Endothelial cell of umbilical vein (primary cell): ENCODE measurements at regions not wholly inside any gene's neighbourhood (a gene's known extent, or its start where the extent isn't known, plus 50 kb on each side); places are given as distances from the start of the nearest gene placed in this dataset.

ENCODE experiments used
- BruUV-seq: library from RNA; stranded (reverse); fragments of 400-500 nt; replicated peaks from 2 replicates; lab custom pipeline; 2021; lab: Mats Ljungman, UMichigan
- CTCF ChIA-PET: fragments of 300-600, 350-600 bp; sonication (Branson Sonifier 250); formaldehyde crosslinking; loops from one replicate; lab custom pipeline; 2021; ENCODE audit warnings: antibody characterized with exemption, inconsistent platforms; lab: Charles Lee
- POLR2A ChIA-PET: fragments of 300-600, 350-600 bp; sonication (Branson Sonifier 250); formaldehyde crosslinking; loops from one replicate; lab custom pipeline; 2021; ENCODE audit warnings: antibody characterized with exemption, inconsistent platforms; lab: Charles Lee
- DNase-seq: peaks from one replicate; pipeline ENCODE4 v3.0.0-alpha.2; 2011; ENCODE audit warnings: low read depth, low spot score
- FAIRE-seq: peaks from 2 replicates; lab custom pipeline; 2011; peaks lifted over from hg19 to GRCh38; lab: Jason Lieb, UNC
- H2AFZ ChIP-seq: 2 replicates; pipeline ENCODE4 v1.6.0; 2012; ENCODE audit warnings: low read depth, low read length, control low read depth, inconsistent platforms
- H3K27ac ChIP-seq: 2 replicates; pipeline ENCODE4 v1.5.1; 2011; ENCODE audit warnings: low read depth, mild to moderate bottlenecking, control low read depth, low read length, moderate library complexity; ENCODE audit not compliant: insufficient read depth
- H3K27me3 ChIP-seq, 2 experiments: 2 replicates each; pipeline versions ENCODE4 v1.6.0 to v1.6.1; 2011; ENCODE audit warnings: low read length in 2 of 2, mixed read lengths in 1 of 2; ENCODE audit not compliant: control insufficient read depth in 2 of 2, insufficient read depth in 2 of 2
- H3K36me3 ChIP-seq, 2 experiments: 2 replicates in 1 of 2; 3 replicates in 1 of 2; pipeline ENCODE4 v1.5.1; 2011; ENCODE audit warnings: low read length in 2 of 2, mild to moderate bottlenecking in 1 of 2, moderate library complexity in 1 of 2; ENCODE audit not compliant: control insufficient read depth in 2 of 2, insufficient read depth in 2 of 2; ENCODE audit errors: extremely low read depth in 1 of 2
- H3K4me1 ChIP-seq: 3 replicates; pipeline ENCODE4 v1.5.1; 2011; ENCODE audit warnings: mild to moderate bottlenecking, low read length; ENCODE audit not compliant: control insufficient read depth, insufficient read depth; ENCODE audit errors: extremely low read depth
- H3K4me2 ChIP-seq: 2 replicates; pipeline ENCODE4 v1.6.1; 2011; ENCODE audit warnings: low read length, control low read depth, mixed read lengths; ENCODE audit not compliant: insufficient read depth
- H3K4me3 ChIP-seq, 3 experiments: fragments of 200-600 bp in 1 of 3; sonication (generic), shearing (Covaris generic) in 1 of 3; replicated peaks in 1 of 3; 2 replicates each; pipeline ENCODE4 v1.5.1; 2011 to 2016; ENCODE audit warnings: control low read depth in 3 of 3, low read length in 3 of 3, mild to moderate bottlenecking in 2 of 3, inconsistent platforms in 1 of 3, low read depth in 1 of 3, moderate library complexity in 1 of 3; ENCODE audit not compliant: insufficient read depth in 1 of 3
- H3K79me2 ChIP-seq: 2 replicates; pipeline ENCODE4 v1.6.0; 2012; ENCODE audit warnings: low read length, inconsistent platforms; ENCODE audit not compliant: control insufficient read depth, insufficient read depth
- H3K9ac ChIP-seq: replicated peaks from 2 replicates; pipeline ENCODE3; 2011; ENCODE audit warnings: low read length, control low read depth; ENCODE audit not compliant: insufficient read depth; ENCODE audit errors: extremely low read depth
- H3K9me1 ChIP-seq: replicated peaks from 3 replicates; pipeline ENCODE4 v1.6.0; 2011; ENCODE audit warnings: mild to moderate bottlenecking, low read length; ENCODE audit not compliant: control insufficient read depth, insufficient read depth; ENCODE audit errors: extremely low read depth
- H3K9me3 ChIP-seq: replicated peaks from 2 replicates; pipeline ENCODE4 v1.5.1; 2012; ENCODE audit warnings: low read length, inconsistent platforms; ENCODE audit not compliant: control insufficient read depth, insufficient read depth
- H4K20me1 ChIP-seq: replicated peaks from 2 replicates; pipeline ENCODE3; 2011; ENCODE audit warnings: mild to moderate bottlenecking, low read length; ENCODE audit not compliant: control insufficient read depth, insufficient read depth; ENCODE audit errors: extremely low read depth
- EZH2 ChIP-seq: IDR thresholded peaks from 2 replicates; pipeline ENCODE4 v1.6.1; 2012; ENCODE audit warnings: borderline replicate concordance, low read depth, mild to moderate bottlenecking, moderate library complexity, low read length, inconsistent platforms; ENCODE audit not compliant: severe bottlenecking
- FOS ChIP-seq: IDR thresholded peaks from 2 replicates; pipeline ENCODE4 v1.6.1; 2011; ENCODE audit warnings: mild to moderate bottlenecking, low read length, moderate library complexity, borderline replicate concordance; ENCODE audit not compliant: insufficient read depth
- GATA2 ChIP-seq: IDR thresholded peaks from 2 replicates; pipeline ENCODE4 v1.7.0; 2011; ENCODE audit warnings: low read depth, mild to moderate bottlenecking, moderate library complexity, mixed read lengths, low read length; ENCODE audit not compliant: insufficient read length, insufficient read depth
- JUN ChIP-seq: IDR thresholded peaks from 2 replicates; pipeline ENCODE4 v1.6.1; 2011; ENCODE audit warnings: borderline replicate concordance, low read depth; ENCODE audit not compliant: insufficient read length, insufficient read depth
- MYC ChIP-seq: IDR thresholded peaks from one replicate; pipeline ENCODE4 v1.6.1; 2011; ENCODE audit warnings: mild to moderate bottlenecking, low read depth, low read length
- POLR2A ChIP-seq: IDR thresholded peaks from 2 replicates; pipeline ENCODE4 v1.6.1; 2012; ENCODE audit warnings: low read depth, mild to moderate bottlenecking, control low read depth, low read length
- POLR2AphosphoS5 ChIP-seq: IDR thresholded peaks from 2 replicates; pipeline ENCODE4 v1.6.1; 2012; ENCODE audit warnings: low read depth, mild to moderate bottlenecking, control low read depth, low read length, moderate library complexity; ENCODE audit not compliant: insufficient read depth
- dilution Hi-C: fragments of 300-500 bp; cut with MboI; formaldehyde crosslinking; loops from one replicate; pipeline ENCODE4 v1.15.0; 2019; ENCODE audit warnings: low sequenced_read_pairs; ENCODE audit not compliant: extremely low pct_ligation_motif_present
- intact Hi-C: fragments of 100-400 bp; cut with micrococcal nuclease; formaldehyde crosslinking; loops from one replicate; pipeline ENCODE4 v1.10.0; 2022
- TF ChIP-seq, protein P1 (sequence below), 2 donors: IDR thresholded peaks; 1 replicate in 1 of 2; 2 replicates in 1 of 2; pipeline ENCODE4 v1.5.1; 2011; ENCODE audit warnings: low read length in 2 of 2, mild to moderate bottlenecking in 2 of 2, moderate library complexity in 2 of 2, control low read depth in 1 of 2, inconsistent platforms in 1 of 2, low read depth in 1 of 2; ENCODE audit not compliant: insufficient read depth in 1 of 2; ENCODE audit errors: extremely low read depth in 1 of 2
- TF ChIP-seq, protein P2 (sequence below): IDR thresholded peaks from 2 replicates; pipeline ENCODE4 v1.6.1; 2011; ENCODE audit not compliant: insufficient read depth, insufficient read length

DNA sequence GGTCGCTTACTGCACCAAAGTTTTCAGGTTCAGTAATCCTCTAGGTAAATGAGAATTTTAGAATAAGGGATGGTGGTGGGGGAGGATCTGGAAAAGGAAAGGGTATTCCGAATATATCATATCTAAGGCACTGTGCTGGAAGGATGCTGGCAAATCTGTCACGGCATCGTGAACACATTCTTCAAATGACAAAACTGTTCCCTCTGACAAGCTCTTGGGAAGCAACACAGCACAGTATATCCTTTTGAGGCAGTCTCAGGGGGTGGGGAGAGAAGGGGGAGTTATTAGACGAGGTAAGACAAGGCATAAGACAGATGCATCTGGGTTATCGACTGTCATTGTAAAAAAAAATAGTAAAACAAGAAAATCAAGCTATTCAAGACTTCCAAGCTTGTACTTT is 289.6 kb upstream of the LRRN1 start:
- no peak for FAIRE-seq
- Histone ChIP-seq H3K4me1 (no peaks in the 10 kb centered on the region), H2AFZ (no peak overlapping the region), H3K27ac (no peak overlapping the region), H3K4me2 (no peak overlapping the region), H3K9me3 (peaks cover 4% of the 10 kb centered on the region), H4K20me1 (no peaks in the 10 kb centered on the region), H3K9ac (no peak overlapping the region), H3K36me3 (no peaks in the 10 kb centered on the region), H3K27me3 (no peaks in the 10 kb centered on the region), H3K79me2 (no peaks in the 10 kb centered on the region), H3K4me3 (no peak overlapping the region), H3K9me1 (no peaks in the 10 kb centered on the region)
- intact Hi-C loops (no loop called here), dilution Hi-C loops (no loop called here)
- TF ChIP-seq MYC: no peak
- no peak for TF ChIP-seq JUN
- no peak for TF ChIP-seq POLR2A
- TF ChIP-seq POLR2AphosphoS5: no peak
- TF ChIP-seq GATA2: no peak
- TF ChIP-seq FOS: no peak
- DNase-seq: no peak
- BruUV-seq: no TSS peak
- CTCF ChIA-PET: interaction anchor here (1.2 kb wide), 1 partner anchor 11 kb away, joined by 3 read pairs; no protein-coding TSS in a partner anchor
- POLR2A ChIA-PET: no interaction called here

DNA sequence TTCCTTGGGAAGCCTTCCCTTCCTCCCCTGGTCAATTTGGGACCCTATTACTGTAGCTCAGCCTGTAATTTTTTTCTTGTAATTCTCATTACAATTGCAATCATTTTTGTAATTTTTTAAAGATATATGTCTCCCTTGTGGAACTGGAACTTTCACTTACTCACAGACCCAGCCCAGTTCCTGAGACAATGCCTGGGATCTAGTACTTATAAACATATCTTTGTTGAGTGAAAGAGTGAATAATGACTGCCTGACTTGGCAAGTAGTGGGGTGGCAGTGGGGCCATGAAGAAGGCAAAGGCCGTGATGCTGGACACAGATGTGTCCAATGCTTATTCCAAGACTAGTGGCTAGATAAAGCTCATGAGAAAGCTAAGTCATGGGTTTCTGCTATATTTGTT is 294.5 kb upstream of the LRRN1 start:
- POLR2A ChIA-PET: no interaction called here
- H3K27me3 ChIP-seq: no peaks in the 10 kb centered on the region
- CTCF ChIA-PET: no interaction called here
- TF ChIP-seq FOS (no peak), JUN (no peak), POLR2AphosphoS5 (no peak), EZH2 (no peak), GATA2 (no peak), MYC (no peak), POLR2A (no peak)
- TF ChIP-seq, protein P1, sequence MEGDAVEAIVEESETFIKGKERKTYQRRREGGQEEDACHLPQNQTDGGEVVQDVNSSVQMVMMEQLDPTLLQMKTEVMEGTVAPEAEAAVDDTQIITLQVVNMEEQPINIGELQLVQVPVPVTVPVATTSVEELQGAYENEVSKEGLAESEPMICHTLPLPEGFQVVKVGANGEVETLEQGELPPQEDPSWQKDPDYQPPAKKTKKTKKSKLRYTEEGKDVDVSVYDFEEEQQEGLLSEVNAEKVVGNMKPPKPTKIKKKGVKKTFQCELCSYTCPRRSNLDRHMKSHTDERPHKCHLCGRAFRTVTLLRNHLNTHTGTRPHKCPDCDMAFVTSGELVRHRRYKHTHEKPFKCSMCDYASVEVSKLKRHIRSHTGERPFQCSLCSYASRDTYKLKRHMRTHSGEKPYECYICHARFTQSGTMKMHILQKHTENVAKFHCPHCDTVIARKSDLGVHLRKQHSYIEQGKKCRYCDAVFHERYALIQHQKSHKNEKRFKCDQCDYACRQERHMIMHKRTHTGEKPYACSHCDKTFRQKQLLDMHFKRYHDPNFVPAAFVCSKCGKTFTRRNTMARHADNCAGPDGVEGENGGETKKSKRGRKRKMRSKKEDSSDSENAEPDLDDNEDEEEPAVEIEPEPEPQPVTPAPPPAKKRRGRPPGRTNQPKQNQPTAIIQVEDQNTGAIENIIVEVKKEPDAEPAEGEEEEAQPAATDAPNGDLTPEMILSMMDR (IDR thresholded peaks at IDR 0.05; ENCODE audit: extremely low read depth in 1 of 2, insufficient read depth in 1 of 2, low read depth in 1 of 2, low read length in 2 of 2): no peak
- TF ChIP-seq, protein P2, sequence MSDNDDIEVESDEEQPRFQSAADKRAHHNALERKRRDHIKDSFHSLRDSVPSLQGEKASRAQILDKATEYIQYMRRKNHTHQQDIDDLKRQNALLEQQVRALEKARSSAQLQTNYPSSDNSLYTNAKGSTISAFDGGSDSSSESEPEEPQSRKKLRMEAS: no peak
- H2AFZ ChIP-seq: no peak overlapping the region
- intact Hi-C loops (no loop called here), dilution Hi-C loops (no loop called here)
- no peaks in the 10 kb centered on the region for H3K9me1 ChIP-seq
- H3K9me3 ChIP-seq: peaks cover 3% of the 10 kb centered on the region
- H4K20me1 ChIP-seq: no peaks in the 10 kb centered on the region
- H3K36me3 ChIP-seq: no peaks in the 10 kb centered on the region
- H3K79me2 ChIP-seq: no peaks in the 10 kb centered on the region
- no peak overlapping the region for H3K9ac ChIP-seq
- no peak overlapping the region for H3K4me3 ChIP-seq
- no TSS peak for BruUV-seq
- DNase-seq (no peak), FAIRE-seq (no peak)
- no peak overlapping the region for H3K27ac ChIP-seq
- H3K4me2 ChIP-seq: no peak overlapping the region
- H3K4me1 ChIP-seq: no peaks in the 10 kb centered on the region
